ENCODE measurements at regions not wholly inside any gene's neighbourhood (a gene's known extent, or its start where the extent isn't known, plus 50 kb on each side); places are given as distances from the start of the nearest gene placed in this dataset.
"Not testable (repeated sequence)": the region's sequence is repeated elsewhere in the genome, so short reads cannot be mapped to it uniquely, and the experiment has no call there.

DNA sequence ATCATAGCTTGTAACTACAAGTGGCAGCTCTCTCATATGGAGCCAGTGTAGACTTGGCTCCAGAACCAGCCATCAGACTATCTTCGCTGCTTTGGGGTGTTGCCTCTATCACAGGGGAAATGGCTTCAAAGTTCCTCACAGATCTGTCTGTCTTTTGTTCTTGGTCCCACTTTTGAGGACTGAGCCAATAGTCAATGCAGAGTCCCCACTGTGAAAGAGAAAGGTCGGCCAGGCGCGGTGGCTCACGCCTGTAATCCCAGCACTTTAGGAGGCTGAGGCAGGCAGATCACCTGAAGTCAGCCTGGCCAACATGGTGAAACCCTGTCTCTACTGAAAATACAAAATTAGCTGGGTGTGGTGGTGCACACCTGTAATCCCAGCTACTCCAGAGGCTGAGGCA, 86.9 kb upstream of the FZD7 start:
- WGBS, 4 donors = 87 to 94% (median 89%) methylated on average over 2 to 5 of the region's 5 CpGs
- peaks cover 0 to 38% (median 3%) of the 10 kb centered on the region in 9 donors for H3K27me3 ChIP-seq
- intact Hi-C loops (cut with DNase I); ATAC-seq; H3K36me3 ChIP-seq; H3K9me3 ChIP-seq; H3K27ac ChIP-seq; H3K4me1 ChIP-seq; H3K4me3 ChIP-seq; DNase-seq: not testable (repeated sequence)

DNA sequence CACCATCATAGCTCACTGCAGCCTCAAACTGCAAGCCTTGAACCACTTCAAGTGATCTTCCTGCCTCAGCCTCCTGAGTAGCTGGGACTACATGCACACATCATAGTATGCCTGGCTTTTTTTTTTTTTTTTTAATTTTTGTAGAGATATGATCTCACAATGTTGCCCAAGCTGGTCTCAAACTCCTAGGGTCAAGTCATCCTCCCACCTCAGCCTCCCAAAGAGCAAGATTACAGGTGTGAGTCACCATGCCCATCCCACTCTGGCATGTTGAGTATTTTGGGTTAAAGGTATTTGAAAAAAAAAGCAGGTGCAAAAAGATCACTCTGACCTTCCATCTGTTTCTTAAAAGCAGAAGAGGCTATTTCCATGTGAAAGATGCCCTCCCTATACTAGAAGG, 86.4 kb upstream of the FZD7 start:
- ATAC-seq (no peak), DNase-seq (no peak)
- Histone ChIP-seq H3K36me3 (no peaks in the 10 kb centered on the region), H3K9me3 (no peaks in the 10 kb centered on the region), H3K4me1 (no peaks in the 10 kb centered on the region), H3K27ac (no peak overlapping the region), H3K27me3 (peaks cover 0 to 38% (median 3%) of the 10 kb centered on the region in 9 donors), H3K4me3 (no peak overlapping the region)
- TF ChIP-seq, protein P1, sequence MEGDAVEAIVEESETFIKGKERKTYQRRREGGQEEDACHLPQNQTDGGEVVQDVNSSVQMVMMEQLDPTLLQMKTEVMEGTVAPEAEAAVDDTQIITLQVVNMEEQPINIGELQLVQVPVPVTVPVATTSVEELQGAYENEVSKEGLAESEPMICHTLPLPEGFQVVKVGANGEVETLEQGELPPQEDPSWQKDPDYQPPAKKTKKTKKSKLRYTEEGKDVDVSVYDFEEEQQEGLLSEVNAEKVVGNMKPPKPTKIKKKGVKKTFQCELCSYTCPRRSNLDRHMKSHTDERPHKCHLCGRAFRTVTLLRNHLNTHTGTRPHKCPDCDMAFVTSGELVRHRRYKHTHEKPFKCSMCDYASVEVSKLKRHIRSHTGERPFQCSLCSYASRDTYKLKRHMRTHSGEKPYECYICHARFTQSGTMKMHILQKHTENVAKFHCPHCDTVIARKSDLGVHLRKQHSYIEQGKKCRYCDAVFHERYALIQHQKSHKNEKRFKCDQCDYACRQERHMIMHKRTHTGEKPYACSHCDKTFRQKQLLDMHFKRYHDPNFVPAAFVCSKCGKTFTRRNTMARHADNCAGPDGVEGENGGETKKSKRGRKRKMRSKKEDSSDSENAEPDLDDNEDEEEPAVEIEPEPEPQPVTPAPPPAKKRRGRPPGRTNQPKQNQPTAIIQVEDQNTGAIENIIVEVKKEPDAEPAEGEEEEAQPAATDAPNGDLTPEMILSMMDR (IDR thresholded peaks at IDR 0.05) = no peak
- intact Hi-C loops (cut with DNase I) = no loop called here

DNA sequence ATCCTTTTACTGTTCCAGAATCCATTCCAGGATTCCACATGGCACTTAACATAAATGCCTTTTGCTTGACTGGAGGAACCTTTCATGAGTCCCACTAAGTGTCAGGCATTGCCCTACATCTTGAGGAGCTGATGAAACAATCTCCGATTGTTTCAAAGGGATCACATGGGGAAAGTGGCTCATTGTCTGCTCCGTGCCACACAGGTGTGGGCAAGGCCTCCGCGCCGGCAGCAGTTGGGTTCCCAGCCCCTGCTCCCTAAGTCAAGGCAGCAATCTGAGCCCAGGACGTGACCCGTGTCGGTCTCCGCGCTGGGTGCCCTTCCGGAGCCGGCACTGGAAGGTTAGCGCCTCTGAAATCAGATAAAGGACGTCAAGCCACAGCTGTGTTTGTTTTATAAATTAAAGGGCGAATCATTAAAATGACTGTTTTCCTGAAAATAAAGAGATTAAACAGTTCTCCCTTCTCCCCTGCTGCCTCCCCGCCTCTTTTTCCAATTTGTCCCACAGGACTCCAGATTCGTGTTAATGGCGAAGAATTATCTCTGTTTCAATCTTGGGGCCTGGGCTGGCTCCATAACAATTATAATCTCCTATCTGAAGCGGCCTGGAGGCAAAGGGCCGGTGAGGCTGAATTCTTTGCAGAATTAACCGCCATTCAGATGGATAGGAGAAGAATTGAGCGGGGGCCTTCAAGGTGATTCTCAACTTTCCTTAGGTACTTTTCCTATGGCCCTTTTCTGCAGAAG, 84.3 kb upstream of the FZD7 start:
- ATAC-seq = no peak
- intact Hi-C loops (cut with DNase I) = no loop called here
- peaks cover 0 to 11% (median 1%) of the 10 kb centered on the region in 12 donors for H3K4me1 ChIP-seq
- H3K36me3 ChIP-seq = no peaks in the 10 kb centered on the region
- peaks cover 0 to 38% (median 3%) of the 10 kb centered on the region in 9 donors for H3K27me3 ChIP-seq
- H3K9me3 ChIP-seq = no peaks in the 10 kb centered on the region
- H3K27ac ChIP-seq = no peak overlapping the region
- 29 to 48% (median 37%) methylated on average over 22 of the region's 22 CpGs for WGBS, 4 donors
- H3K4me3 ChIP-seq = no peak overlapping the region
- DNase-seq = no peak
- no peak for TF ChIP-seq POLR2A (IDR thresholded peaks at IDR 0.05)
- TF ChIP-seq, protein P1 (IDR thresholded peaks at IDR 0.05) = no peak

DNA sequence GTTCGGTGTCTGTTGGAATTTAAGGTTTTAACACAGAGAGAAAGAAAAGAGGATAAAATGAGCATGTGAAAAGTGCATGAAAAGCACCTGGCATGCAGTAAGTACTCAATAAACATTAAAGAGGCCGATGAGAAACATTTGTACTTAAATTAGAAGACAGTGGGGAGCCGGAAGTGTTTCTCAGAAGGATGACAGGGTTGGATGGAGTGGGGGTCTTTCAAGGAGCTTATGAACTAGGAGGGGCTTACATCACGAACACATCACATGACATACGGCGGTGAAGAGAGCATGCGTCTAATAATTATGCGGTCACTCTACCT, 83.8 kb upstream of the FZD7 start:
- no peak overlapping the region for H3K4me3 ChIP-seq
- 76 to 81% (median 78%) methylated on average over 8 of the region's 8 CpGs for WGBS, 4 donors
- no peak overlapping the region for H3K27ac ChIP-seq
- intact Hi-C loops (cut with DNase I) = loop anchor here in 1 of 10 donors (5.0 kb wide), 1 partner anchor 87 kb away; no protein-coding TSS in a partner anchor
- H3K9me3 ChIP-seq = no peaks in the 10 kb centered on the region
- H3K27me3 ChIP-seq = peaks cover 0 to 38% (median 3%) of the 10 kb centered on the region in 9 donors
- no peaks in the 10 kb centered on the region for H3K36me3 ChIP-seq
- DNase-seq (no peak), ATAC-seq (no peak)
- TF ChIP-seq, protein P1 (IDR thresholded peaks at IDR 0.05) = no peak
- no peak for TF ChIP-seq POLR2A (IDR thresholded peaks at IDR 0.05)
- peaks cover 0 to 11% (median 1%) of the 10 kb centered on the region in 12 donors for H3K4me1 ChIP-seq

DNA sequence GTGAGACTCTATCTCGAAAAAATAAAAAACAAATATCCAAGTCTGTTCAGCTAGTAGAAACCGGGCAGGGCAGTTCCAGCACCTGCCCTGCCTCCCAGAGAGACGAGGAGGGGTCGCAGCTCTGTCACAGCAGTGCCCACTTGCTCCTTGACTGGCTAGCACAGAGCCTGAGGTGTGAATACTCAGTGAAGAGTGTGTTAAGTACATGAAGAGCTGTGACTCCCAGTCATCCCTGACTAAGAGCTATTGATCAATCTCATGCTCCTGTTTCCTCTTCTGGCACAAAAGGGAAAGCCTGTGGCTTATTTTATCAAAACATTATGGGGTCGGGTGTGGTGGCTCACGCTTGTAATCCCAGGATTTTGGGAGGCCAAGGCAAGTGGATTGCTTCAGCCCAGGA, 83.0 kb upstream of the FZD7 start:
- no peak for TF ChIP-seq POLR2A (IDR thresholded peaks at IDR 0.05)
- TF ChIP-seq, protein P1 (IDR thresholded peaks at IDR 0.05) = no peak
- Histone ChIP-seq H3K27ac (no peak overlapping the region), H3K4me3 (no peak overlapping the region), H3K9me3 (no peaks in the 10 kb centered on the region), H3K4me1 (peaks cover 0 to 11% (median 1%) of the 10 kb centered on the region in 12 donors), H3K27me3 (peaks cover 0 to 38% (median 3%) of the 10 kb centered on the region in 9 donors), H3K36me3 (no peaks in the 10 kb centered on the region)
- intact Hi-C loops (cut with DNase I) = loop anchor here in 1 of 10 donors (5.0 kb wide), 1 partner anchor 87 kb away; no protein-coding TSS in a partner anchor
- WGBS, 4 donors = 68 to 86% (median 77%) methylated on average over 6 of the region's 6 CpGs
- no peak for ATAC-seq
- no peak for DNase-seq
